DMS 273 (cell line): ENCODE measurements at regions not wholly inside any gene's neighbourhood (a gene's known extent, or its start where the extent isn't known, plus 50 kb on each side); places are given as distances from the start of the nearest gene placed in this dataset.

Experiments used
- DNase-seq: peaks from one replicate; lab custom pipeline; 2025; ENCODE audit not compliant: unreplicated experiment; lab: John Stamatoyannopoulos, UW

DNA sequence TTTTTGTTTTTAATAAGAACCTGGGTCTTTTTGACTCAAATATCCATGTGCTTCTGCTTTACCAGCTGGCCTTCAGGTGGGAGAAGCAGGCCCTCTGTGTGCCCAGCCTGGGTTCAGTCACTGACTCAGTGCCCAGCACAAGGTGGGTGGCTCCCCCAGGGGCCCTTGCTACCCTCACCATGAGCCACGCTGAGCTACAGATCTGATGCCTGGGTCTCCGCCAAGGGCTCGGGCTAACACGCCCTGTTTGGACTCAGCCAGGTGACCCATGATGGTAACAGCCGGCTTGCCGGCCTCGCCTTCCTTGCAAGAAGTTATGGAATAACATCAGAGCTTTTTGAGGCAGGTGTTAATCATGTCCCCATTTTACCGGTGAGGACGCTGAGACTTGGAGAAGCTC, 109.5 kb upstream of the NLRP1 start:
- DNase-seq, result no peak

DNA sequence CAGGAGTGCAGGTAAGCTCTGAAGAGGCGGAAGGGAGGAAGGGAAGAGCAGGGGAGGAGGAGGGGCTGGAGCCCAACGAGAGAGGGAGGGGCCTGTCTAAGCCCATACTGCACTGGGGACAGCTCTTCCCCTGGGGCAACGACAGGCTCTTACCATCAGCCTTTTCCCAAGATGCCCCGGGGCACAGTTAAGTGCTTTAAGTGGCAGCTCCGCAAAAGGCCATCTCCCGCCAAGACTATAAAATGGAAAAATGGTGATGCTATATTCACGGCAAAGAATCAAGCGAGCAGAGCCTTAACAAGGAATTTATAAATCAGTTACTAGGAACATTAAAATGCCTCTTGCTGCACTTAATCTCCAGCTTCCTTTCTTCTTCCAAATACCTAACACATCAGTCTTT, 110.2 kb upstream of the NLRP1 start:
- no peak for DNase-seq

DNA sequence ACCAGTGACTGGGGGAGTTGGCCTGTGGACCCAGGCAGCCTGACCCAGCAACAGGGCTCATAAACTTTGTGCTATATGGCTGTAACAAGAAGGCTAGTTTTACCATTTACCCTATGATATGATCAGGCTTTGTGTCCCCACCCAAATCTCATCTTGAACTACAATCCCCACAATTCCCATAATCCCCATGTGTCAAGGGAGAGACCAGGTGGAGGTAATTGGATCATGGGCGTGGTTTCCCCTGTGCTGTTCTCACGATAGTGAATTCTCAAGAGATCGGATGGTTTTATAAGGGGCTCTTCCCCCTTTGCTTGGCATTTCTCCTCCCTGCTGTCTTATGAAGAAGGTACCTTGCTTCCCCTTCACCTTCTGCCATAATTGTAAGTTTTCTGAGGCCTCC, 111.2 kb upstream of the NLRP1 start:
- DNase-seq, result no peak

DNA sequence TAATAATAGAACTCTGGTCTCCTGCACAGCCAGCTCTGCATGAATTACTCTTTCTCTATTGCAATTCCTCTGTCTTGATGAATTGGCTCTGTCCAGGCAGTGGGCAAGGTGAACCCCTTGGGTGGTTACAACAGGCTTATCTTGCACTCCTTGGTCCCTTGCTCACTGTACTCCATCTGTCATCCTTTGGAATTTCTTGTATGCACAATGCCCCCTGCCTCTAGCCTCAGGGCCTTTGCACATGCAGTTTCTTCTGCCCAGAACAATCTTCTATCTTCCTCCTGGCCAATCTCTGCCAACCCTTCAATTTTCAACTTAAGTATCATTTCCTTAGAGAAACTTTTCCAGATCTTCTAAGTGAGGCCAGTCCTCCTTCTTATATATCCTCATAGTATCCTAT, 114.7 kb upstream of the NLRP1 start:
- no peak for DNase-seq

DNA sequence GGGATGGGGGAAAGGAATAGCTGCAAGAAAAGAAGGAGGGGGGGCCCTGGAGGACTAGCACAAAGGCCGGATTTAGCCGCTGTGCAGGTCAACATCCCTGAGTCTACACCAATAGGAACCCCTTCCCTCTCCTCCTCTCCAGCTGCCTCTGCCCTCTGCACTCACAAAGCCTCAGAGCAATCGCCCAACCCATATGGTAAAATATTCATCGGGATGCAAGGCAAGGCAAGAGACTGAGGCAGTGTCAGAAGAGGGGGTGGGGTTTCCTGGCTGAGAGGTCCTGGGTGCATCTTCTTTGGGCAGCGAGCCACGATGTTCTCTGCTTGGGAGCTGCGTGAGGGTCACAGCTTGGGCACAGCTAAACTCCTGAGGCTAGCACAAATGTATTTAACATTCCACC, 115.5 kb upstream of the NLRP1 start:
- no peak for DNase-seq

DNA sequence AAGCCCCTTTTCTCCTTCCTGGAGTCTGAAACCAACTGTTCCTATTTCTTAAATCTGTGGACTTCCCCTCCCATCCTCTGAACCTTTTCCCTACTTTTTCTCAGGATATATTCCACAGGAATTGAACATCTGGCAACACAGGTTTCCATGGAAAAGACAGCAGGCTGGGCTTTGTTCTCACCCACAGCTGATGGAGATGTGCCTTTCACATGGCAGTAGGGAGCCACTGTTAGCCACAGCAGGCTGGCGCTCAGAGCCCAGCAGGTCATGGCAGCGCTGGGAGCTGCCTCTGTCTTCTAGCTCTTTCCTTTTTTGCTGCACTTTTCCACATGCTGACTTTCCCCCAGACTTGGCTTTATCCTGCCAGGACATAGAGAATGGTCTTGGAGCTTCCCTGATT, 116.4 kb upstream of the NLRP1 start:
- no peak for DNase-seq

DNA sequence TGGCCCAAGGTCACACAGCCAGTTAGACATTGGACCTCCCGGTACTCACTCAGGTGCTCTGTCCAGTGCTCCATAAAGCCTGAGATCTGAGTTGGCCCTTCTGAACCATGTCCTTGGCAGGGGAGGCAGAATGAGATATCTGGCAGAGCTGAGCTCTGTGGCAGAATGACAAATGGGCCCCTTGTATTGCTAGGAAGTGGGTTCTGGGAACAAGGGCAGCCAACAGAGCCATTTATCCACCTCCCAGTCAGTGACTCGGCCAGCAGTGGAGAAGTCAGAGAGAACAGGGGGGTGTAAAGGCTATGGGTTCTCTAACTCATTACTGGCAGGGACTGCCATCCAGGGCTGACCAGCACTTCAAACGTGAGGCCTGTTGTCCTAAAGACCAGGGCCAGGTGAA, 117.1 kb upstream of the NLRP1 start:
- no peak for DNase-seq

DNA sequence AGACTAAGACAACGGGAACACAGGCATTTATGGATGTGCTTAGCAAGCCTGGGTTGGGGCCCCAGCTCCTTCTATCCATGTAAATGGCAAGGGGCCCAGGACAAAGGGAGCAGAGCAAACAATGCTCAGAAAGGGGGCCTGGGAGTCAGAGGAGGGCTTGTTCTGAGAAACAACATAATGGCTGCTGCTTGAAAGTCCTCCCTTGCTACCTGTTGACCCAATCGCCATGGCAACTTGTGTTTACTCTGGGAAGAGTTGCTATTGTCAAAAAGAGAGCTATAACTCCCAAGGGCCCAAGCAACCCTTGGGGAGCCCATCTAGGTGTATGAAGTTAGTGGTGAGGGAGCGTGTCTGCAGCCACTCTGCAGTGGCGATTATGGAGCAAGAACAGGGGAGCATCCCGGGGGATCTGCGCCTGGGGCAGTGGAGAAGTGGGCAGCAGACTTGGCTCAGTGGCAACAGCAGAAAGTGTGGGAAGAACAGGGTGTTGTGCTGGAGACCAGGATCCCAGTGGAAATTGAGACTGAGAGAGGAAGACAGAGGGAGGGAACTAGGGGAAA, 118.7 kb upstream of the NLRP1 start:
- no peak for DNase-seq

DNA sequence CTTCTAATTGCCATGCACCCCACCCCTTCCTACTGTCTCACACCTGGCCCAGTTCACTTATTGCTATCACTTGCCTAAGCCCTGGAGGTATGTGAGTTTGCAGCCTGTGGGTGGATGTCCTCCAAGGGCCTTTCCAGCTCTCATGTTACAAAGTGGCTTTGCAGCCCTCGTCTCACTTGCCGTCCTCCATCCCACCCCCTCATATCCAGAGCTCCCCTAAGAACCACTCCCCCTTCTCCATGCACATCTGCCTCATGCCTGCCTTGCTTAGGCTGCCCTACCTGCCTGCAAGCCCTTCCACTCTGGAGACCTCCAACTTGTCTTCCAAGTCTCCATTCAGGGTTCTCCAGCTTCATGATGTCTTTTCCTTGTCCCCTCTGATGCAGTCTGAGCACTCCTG, 119.4 kb upstream of the NLRP1 start:
- no peak for DNase-seq

DNA sequence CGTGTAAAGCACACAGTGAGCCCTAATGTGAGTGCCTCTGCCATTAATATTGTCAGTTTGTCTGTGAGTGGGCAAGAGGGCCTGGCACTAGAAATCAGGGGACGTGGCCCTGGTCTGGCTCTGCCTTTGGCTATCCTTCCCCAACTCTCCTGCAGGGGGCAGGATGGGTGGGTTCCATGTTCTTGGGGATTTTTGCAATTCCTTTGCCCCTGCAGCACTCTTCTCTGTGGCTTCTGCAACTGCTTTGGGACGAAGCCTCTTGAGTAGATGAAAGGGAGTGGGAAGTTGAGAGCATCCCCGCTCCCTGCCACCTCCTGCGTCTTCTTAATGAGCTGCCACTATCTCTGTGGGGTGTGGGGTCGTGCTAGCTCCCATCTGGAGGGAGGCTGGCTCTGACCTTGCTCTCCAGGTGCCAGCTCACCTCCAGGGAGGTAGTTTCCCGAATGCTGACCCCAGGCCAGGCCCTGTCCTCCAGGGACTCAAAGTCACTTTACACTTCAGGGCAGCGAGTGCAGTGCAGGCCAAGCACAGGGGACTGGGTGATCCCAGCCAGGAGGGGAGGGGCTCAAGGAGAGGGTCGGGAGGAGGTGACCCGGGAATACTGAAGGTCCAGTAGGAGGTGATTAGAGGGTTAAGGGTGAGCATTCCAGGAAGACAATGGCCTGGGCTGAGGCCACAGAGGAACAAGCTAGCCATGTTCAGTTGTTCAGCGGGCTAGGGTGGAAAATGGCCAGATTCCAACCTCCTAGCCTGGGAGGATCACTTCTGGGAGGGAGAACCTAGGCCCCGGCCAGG, 121.0 kb upstream of the NLRP1 start:
- DNase-seq, result peak; percentile 22

DNA sequence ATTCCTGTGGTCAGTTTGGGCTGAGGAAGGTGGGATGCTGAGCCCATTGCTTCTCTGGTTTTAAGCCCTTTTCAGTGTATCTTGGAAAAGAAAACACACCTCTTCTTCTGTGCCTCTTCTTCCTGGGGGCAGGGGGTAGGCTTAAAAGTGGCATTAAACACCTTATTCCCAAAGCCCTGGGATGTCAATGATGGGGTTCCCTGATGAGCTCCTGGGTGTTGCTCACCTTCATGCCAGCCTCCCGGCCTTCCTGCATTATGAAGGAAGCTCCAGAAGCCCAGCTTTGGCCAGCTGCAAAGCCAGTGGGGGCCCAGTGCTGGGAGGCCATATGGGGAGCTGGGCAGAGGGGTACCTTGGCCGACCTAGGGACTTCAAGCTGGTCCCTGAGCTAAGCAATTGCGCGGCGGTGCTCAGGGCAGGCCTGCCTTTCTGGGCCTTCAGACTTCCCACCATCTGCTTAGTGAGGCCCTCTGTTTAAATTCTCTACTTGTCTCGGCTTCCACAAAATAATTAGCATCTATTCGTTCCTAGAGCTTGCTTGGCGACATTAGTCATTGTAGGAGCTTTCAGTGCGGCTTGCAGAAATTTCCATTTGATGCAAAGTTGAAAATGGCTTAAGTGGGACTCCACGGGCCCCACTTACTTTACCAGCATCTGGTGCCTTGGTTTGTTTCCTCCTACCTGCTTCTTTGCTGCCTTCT, 121.7 kb upstream of the NLRP1 start:
- no peak for DNase-seq

DNA sequence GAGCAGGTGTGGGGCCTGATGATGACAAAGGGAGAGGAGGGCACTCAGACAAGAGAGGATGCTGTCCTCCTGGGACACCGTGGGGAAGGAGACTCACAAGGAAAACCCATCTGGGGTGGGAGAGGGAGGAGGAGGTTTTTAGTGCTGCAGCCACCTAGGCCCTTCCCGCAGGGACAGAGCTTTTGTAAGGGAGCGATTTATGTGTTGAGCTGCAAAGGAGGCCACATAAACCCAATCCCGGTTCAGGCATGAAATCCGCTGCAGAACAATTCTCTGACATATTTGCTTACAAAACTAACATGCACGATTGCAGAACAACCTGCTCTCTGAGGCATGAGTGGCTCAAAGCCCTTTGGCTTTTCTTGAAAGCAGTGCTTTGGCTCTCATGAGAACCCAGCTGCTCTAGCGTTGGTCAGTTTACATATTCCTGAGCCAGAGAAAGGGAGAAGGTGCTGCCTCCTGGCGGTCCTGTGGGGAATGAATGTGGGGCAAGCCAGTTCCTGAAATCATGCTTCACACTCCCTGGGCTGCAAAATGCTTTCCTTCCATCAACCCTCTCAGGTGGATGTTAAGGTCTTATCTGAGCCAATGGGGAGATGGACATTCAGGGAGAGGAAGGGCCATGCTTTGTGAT, 122.4 kb upstream of the NLRP1 start:
- DNase-seq, result peak; percentile 65

DNA sequence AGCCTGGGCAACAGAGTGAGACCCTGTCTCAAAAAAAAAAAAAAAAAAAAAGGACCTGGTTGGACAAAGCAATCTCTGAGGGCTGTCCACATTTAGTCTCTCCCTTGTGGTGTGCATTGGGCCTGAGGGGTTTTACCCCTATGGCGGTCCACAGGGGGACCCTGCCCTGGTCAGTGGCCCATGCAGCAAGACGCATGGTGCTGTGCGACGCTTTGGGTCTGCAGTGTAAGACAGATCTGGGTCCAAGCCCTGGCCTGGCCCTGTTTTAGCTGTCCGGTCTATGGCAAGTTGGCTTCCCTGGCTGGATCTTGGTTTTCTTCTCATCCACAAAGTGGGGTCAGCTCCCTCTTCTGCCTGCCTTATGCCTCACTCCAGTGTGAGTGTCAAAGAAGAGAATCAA, 123.2 kb upstream of the NLRP1 start:
- DNase-seq, result no peak

DNA sequence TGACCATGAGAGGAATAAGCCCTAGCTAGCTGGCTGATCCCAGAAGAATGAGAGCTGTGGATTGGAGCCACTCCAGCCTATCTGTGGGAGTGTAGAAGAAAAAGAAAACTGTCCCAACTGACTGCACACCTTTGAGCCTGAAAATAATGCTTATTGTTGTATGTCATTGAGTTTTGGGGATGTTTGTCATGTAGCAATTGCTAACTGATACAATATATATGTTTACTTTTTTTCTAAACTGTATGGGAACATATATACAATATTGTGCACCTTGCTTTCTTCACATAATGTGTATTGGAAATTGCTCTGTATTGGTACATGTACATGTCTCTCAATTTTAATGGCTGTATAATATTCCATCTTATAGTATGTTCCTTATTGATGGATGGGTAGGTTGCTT, 124.0 kb upstream of the NLRP1 start:
- DNase-seq, result no peak

DNA sequence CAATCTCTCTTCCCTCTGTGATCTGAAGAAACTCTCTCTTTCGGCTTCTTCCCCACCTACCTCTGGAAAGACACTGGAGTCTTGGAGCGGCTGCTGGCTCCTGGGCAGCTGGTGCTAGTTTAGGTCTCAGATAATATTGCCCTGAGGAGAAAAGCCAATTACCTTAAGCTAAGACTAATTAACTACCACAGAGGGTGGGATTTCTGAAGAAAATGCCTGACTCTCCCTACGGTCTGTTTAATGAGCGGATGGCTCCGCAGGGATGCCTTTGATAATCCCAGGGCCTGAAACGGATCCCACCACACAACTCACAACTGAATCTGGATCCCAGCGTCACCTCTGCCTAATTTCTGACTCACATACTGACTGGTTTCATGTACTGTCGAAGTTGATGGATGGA, 127.0 kb upstream of the NLRP1 start:
- DNase-seq, result no peak

DNA sequence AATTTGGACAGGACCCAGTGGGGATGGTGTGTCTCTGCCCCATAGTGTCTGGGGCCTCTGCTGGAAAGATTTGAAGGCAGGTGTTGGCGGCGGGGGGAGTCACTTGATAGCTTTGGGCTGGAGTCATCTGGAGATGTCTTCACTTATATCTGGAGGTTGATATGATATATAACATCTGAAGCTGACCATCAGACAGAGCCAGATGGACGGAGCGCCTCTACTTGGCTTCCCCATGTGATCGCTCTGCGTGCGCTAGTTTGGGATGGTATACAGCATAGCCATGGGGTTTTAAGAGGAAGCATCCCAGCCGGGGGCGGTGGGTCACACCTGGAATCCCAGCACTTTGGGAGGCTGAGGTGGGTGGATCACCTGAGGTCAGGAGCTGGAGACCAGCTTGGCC, 130.7 kb upstream of the NLRP1 start:
- DNase-seq, result no peak

DNA sequence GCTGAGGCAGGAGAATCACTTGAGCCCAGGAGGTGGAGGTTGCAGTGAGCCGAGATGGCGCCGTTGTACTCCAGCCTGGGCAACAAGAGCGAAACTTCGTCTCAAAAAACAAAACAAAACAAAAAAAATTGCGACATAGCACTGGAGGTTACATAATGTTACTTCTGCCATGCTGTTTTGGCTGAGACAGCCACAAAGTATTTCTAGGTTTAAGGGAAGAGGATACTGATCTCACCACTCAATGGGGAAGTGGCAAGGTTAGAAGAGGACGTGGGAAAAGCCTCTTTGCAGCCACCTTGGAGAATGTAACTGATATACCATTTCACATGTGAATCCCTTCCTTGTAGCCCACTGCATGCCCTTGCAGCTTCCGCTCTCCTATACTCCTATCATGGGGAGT, 131.2 kb upstream of the NLRP1 start:
- DNase-seq, result no peak

DNA sequence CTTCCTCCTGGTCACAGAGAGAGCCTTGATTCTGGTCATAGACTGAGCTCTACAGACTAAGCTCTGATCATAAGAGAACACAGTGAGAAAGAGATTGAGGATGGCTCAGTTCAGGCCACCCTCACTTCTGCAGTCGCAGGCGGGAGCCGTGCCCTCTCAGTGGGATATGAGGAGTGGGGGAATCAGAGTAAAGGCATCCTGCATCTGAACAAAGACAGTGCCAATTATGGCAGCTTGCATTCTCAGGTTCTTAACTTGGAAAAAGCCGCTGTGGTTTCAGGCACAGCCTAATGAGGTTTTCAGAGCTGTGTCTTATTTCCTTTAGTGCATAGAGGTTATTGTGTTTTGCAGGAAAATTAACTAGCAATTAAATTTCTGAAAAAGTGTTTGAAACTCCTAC, 134.4 kb upstream of the NLRP1 start:
- DNase-seq, result no peak

DNA sequence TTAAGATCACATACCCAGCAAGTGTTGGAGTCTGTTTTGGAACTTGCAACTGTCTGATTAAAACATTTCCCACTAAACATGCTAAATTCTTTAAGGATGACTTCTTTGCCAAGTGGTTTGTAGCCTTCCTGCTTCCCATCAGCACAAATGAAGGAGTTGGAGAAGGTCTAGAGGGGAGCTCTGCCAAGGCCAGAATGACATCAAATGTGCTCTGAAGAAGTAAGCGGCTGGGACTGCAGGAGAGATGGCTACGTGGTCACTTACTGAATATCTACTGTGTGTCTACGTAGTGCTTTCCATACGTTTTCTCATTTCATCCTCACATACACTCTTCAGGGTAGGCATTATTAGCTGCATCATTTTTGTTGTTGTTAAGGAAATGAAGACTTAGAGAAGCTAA, 135.7 kb upstream of the NLRP1 start:
- no peak for DNase-seq

DNA sequence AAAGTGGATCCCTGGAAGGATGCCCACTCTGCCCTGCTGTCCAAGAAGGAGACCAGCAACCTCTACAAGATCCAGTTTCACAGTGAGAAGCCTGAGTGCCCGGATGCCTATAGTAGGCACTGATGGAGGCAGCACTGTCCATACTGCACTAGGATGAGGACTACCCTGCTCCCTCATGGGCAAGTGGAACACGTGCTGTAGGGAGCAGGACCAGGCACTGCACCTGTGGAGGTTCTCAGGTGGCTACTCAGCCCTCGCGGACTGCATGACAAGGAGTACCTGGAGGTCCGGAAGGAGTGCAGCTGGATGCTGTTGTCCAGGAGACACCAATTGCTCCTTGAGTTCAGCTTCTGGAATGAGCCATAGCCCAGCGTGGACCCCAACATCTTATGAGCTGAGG, 146.1 kb upstream of the NLRP1 start:
- no peak for DNase-seq

DNA sequence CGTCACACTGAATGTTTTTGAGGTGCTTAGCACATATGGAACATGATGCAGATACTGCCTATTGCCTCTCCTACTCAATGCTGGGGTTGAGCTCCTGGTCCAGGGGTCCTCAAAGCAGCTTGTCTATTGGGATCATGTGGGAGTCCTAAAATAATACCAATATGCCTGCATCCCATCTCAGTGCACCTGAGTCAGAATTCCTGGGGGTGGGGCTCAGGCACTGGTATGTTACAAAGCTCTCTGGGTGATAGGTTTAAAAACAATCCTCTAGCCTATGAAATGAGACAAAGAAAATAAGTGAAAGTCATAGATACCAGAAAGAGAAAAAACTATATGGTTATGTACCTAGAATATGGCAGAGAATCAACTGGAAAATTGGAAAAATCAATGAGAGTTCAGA, 156.6 kb upstream of the NLRP1 start:
- no peak for DNase-seq

DNA sequence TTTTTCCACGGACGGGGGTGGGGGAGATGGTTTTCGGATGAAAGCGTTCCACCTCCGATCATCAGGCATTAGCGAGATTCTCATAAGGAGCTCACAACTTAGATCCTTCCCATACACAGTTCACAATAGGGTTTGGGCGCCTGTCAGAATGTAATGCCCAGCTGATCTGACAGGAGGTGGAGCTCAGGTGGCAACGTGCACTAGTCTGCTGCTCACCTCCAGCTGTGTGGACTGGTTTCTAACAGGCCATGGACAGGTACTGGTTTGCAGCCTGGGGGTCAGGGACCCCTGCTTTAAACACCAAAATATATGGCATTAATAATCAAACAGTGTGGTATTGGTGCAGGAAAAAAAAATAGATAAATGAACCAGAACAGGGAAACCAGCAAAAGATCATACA, 157.5 kb upstream of the NLRP1 start:
- no peak for DNase-seq
